Skeletal muscle tissue (tissue), 3 donors: ENCODE measurements at regions not wholly inside any gene's neighbourhood (a gene's known extent, or its start where the extent isn't known, plus 50 kb on each side); places are given as distances from the start of the nearest gene placed in this dataset.
"Not testable (repeated sequence)": the region's sequence is repeated elsewhere in the genome, so short reads cannot be mapped to it uniquely, and the experiment has no call there.

ENCODE experiments used
- H3K27ac ChIP-seq: one replicate; pipeline ENCODE4 v1.7.0; 2013; ENCODE audit warnings: mild to moderate bottlenecking, low read depth, low read length, inconsistent platforms
- H3K27me3 ChIP-seq, 3 donors: one replicate each; pipeline ENCODE4 v1.7.0; 2013; ENCODE audit warnings: low read length in 3 of 3; ENCODE audit not compliant: control insufficient read depth in 3 of 3, insufficient read depth in 3 of 3
- H3K36me3 ChIP-seq, 3 donors: one replicate each; pipeline ENCODE4 v1.7.0; 2013; ENCODE audit warnings: low read length in 3 of 3; ENCODE audit not compliant: control insufficient read depth in 3 of 3, insufficient read depth in 3 of 3
- H3K4me1 ChIP-seq, 3 donors: one replicate each; pipeline ENCODE4 v1.7.0; 2013; ENCODE audit warnings: low read length in 3 of 3, mild to moderate bottlenecking in 3 of 3; ENCODE audit not compliant: control insufficient read depth in 3 of 3, insufficient read depth in 3 of 3
- H3K4me3 ChIP-seq, 3 donors: one replicate each; pipeline ENCODE4 v1.7.0; 2013; ENCODE audit warnings: low read length in 3 of 3
- H3K9ac ChIP-seq, 3 donors: one replicate each; pipeline ENCODE4 v1.7.0; 2013; ENCODE audit warnings: low read length in 3 of 3, mild to moderate bottlenecking in 3 of 3, moderate library complexity in 2 of 3, low read depth in 1 of 3
- H3K9me3 ChIP-seq, 3 donors: one replicate each; pipeline ENCODE4 v1.7.0; 2013; ENCODE audit warnings: low read length in 3 of 3; ENCODE audit not compliant: control insufficient read depth in 3 of 3
- donor health status: Osteomylitis.

GRCh38 chr18:26640541-26640940 lies 92.2 kb upstream of the KCTD1 start:
- Histone ChIP-seq H3K27me3 (peaks cover 0 to 6% (median 3%) of the 10 kb centered on the region in 3 donors), H3K27ac (no peak overlapping the region), H3K9ac (no peak overlapping the region), H3K4me3 (no peak overlapping the region), H3K4me1 (no peaks in the 10 kb centered on the region), H3K9me3 (no peaks in the 10 kb centered on the region), H3K36me3 (no peaks in the 10 kb centered on the region)

DNA sequence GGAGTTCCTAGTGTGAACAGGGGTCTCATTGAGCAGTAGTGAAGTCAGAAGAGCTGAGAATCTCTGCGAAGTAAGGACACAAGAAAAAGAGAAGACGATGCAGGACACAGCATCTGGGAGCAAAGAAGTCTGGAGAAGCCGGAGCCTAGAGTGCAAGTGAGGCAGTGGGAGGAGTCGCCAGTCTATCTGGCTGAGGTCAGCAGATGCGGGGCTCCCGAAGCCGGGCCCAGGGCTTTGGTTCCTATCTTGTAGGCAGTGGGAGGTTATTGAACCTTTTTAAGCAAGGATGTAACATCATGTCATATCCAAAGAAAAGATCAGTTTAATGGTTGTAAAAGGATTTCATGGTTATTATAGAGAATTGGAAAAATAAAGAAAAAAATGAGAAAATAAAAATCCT lies 90.8 kb upstream of the KCTD1 start:
- Histone ChIP-seq H3K4me3 (no peak overlapping the region), H3K4me1 (no peaks in the 10 kb centered on the region), H3K27ac (no peak overlapping the region), H3K9me3 (no peaks in the 10 kb centered on the region), H3K9ac (no peak overlapping the region), H3K36me3 (no peaks in the 10 kb centered on the region), H3K27me3 (peaks cover 0 to 10% (median 7%) of the 10 kb centered on the region in 3 donors)

- Histone ChIP-seq H3K4me3 (no peak overlapping the region), H3K9me3 (no peaks in the 10 kb centered on the region), H3K27me3 (peaks cover 0 to 10% (median 7%) of the 10 kb centered on the region in 3 donors), H3K36me3 (no peaks in the 10 kb centered on the region), H3K9ac (no peak overlapping the region), H3K4me1 (no peaks in the 10 kb centered on the region), H3K27ac (no peak overlapping the region)
These were observed 89.6 kb upstream of the KCTD1 start for GRCh38 chr18:26637983-26638382.

- Histone ChIP-seq H3K4me3 (no peak overlapping the region), H3K9ac (no peak overlapping the region), H3K9me3 (no peaks in the 10 kb centered on the region), H3K4me1 (no peaks in the 10 kb centered on the region), H3K36me3 (no peaks in the 10 kb centered on the region), H3K27ac (no peak overlapping the region), H3K27me3 (peaks cover 0 to 10% (median 7%) of the 10 kb centered on the region in 3 donors)
These were observed 89.0 kb upstream of the KCTD1 start for GRCh38 chr18:26637324-26637723.

DNA sequence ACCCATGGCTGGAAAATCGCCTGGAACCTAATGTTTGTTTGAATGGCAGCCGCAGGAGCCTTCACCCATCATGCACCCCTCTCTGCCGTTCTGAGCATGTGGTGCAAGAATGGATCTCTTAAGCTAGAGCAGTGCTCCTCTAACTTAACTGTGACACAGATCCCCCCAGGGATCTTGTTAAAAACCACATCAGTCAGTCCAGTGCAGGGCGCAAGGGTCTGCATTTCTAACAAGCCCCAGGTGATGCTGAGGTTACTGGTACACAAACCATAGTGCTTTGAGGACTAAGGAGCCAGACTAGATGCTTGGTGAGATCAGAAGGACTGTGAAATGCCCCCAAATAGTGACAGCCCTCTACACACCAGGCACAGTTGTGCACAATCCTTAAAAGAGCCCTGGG lies 87.1 kb upstream of the KCTD1 start:
- no peaks in the 10 kb centered on the region for H3K36me3 ChIP-seq
- peaks cover 0 to 7% (median 6%) of the 10 kb centered on the region in 3 donors for H3K27me3 ChIP-seq
- H3K4me3 ChIP-seq = no peak overlapping the region
- no peak overlapping the region for H3K27ac ChIP-seq
- H3K9me3 ChIP-seq = no peaks in the 10 kb centered on the region
- no peaks in the 10 kb centered on the region for H3K4me1 ChIP-seq
- H3K9ac ChIP-seq = no peak overlapping the region

DNA sequence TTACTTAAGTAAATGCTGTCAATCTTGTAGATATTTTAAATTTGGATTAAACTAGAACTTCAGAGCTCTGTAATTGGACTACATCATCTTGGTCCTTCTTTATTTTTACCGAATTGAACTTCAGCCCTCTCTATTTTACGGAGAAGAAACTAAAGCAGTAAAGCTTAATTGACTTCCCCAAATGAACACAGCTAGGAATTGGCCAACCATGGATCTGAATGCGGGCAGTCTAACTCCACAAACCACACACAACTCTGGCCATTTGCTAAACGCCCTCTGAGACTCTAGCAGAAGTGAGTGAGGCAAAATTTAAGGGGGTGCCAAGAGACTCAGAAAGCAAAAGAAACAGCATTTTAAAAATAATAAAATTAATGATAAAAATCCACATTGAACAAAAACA lies 86.3 kb upstream of the KCTD1 start:
- no peaks in the 10 kb centered on the region for H3K36me3 ChIP-seq
- H3K4me3 ChIP-seq = no peak overlapping the region
- H3K9ac ChIP-seq = no peak overlapping the region
- H3K27ac ChIP-seq = no peak overlapping the region
- no peaks in the 10 kb centered on the region for H3K4me1 ChIP-seq
- no peaks in the 10 kb centered on the region for H3K9me3 ChIP-seq
- peaks cover 0 to 7% (median 5%) of the 10 kb centered on the region in 3 donors for H3K27me3 ChIP-seq

DNA sequence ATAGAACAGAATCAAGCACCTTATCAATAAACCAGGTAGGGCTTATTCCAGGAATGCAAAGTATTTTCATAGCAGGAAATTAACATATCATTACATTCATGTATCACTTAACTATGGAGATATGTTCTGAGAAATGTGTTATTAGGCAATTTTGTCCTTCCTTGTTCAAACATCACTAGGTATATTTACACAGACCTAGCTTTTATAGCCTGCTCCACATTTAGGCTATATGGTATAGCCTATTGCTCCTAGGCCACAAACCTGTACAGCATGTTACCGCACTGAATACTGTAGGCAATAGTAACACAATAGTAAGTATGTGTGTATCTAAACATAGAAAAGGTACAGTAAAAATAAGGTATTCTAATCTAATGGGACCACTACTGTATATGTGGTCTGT lies 82.8 kb upstream of the KCTD1 start:
- no peaks in the 10 kb centered on the region for H3K9me3 ChIP-seq
- no peak overlapping the region for H3K27ac ChIP-seq
- H3K9ac ChIP-seq = no peak overlapping the region
- H3K27me3 ChIP-seq = peaks cover 0 to 5% (median 5%) of the 10 kb centered on the region in 3 donors
- no peaks in the 10 kb centered on the region for H3K4me1 ChIP-seq
- no peaks in the 10 kb centered on the region for H3K36me3 ChIP-seq
- H3K4me3 ChIP-seq = no peak overlapping the region

DNA sequence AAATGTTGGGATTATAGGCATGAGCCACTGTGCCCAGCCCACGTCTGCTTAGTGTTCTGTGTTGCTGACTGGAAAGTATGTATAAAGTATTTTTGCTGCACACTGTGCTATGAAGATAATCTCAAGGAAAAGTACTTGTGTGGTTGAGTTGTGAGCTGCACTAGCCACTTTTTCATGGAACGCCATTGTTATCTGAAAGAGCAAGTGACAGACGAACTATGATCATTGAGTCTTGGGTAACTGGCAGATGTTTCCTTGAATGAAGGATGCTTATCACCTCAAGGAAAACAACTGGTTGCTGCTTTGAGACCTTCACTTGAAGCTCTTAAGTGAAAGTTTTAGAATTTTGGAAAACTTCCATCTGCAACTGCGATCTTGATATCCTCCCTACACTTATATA lies 82.2 kb upstream of the KCTD1 start:
- H3K4me1 ChIP-seq = no peaks in the 10 kb centered on the region
- peaks cover 0 to 5% (median 4%) of the 10 kb centered on the region in 3 donors for H3K27me3 ChIP-seq
- peaks cover 0 to 1% (median 0%) of the 10 kb centered on the region in 3 donors for H3K9me3 ChIP-seq
- no peak overlapping the region for H3K9ac ChIP-seq
- no peak overlapping the region for H3K27ac ChIP-seq
- no peaks in the 10 kb centered on the region for H3K36me3 ChIP-seq
- no peak overlapping the region for H3K4me3 ChIP-seq

- no peaks in the 10 kb centered on the region for H3K4me1 ChIP-seq
- H3K27me3 ChIP-seq = no peaks in the 10 kb centered on the region
- H3K27ac ChIP-seq = no peak overlapping the region
- H3K9me3 ChIP-seq = peaks cover 0 to 3% (median 2%) of the 10 kb centered on the region in 3 donors
- no peaks in the 10 kb centered on the region for H3K36me3 ChIP-seq
- H3K9ac ChIP-seq = no peak overlapping the region
- H3K4me3 ChIP-seq = no peak overlapping the region
These were observed 79.7 kb upstream of the KCTD1 start for GRCh38 chr18:26628017-26628416.

- H3K9ac ChIP-seq = no peak overlapping the region
- H3K4me1 ChIP-seq = no peaks in the 10 kb centered on the region
- no peaks in the 10 kb centered on the region for H3K36me3 ChIP-seq
- no peak overlapping the region for H3K4me3 ChIP-seq
- H3K27me3 ChIP-seq = peaks cover 0 to 4% (median 0%) of the 10 kb centered on the region in 3 donors
- no peak overlapping the region for H3K27ac ChIP-seq
- peaks cover 0 to 3% (median 2%) of the 10 kb centered on the region in 3 donors for H3K9me3 ChIP-seq
These were observed 76.1 kb upstream of the KCTD1 start for GRCh38 chr18:26624443-26624842.

- not testable (repeated sequence) for H3K9me3 ChIP-seq, H3K4me1 ChIP-seq, H3K36me3 ChIP-seq, H3K27ac ChIP-seq, H3K4me3 ChIP-seq, H3K27me3 ChIP-seq, H3K9ac ChIP-seq
These were observed 75.0 kb upstream of the KCTD1 start for GRCh38 chr18:26623314-26623713.
